IMR-90 (cell line): ENCODE measurements at regions not wholly inside any gene's neighbourhood (a gene's known extent, or its start where the extent isn't known, plus 50 kb on each side); places are given as distances from the start of the nearest gene placed in this dataset.

Experiments used
- ATAC-seq: fragments of 200-7000 bp; cut with Tn5 transposase; 2 replicates; pipeline ENCODE4 v1.9.1; 2020; ENCODE audit warnings: low read depth, mild to moderate bottlenecking, moderate library complexity
- BruUV-seq: library from RNA; stranded (reverse); fragments of 400-500 nt; replicated peaks from 2 replicates; lab custom pipeline; 2021; lab: Mats Ljungman, UMichigan
- CTCF ChIA-PET: fragments of 300-600 bp; formaldehyde crosslinking; extraction: SDS; loops from one replicate; lab custom pipeline; 2021; ENCODE audit warnings: antibody characterized with exemption; lab: Yijun Ruan, JAX
- POLR2A ChIA-PET: fragments of 300-600 bp; sonication (Branson Sonifier 250); formaldehyde crosslinking; loops from one replicate; lab custom pipeline; 2022; ENCODE audit warnings: antibody characterized with exemption; ENCODE audit not compliant: unreplicated experiment; lab: Charles Lee
- DNase-seq: peaks from one replicate; pipeline ENCODE4 v3.0.0; 2013
- H2AFZ ChIP-seq: replicated peaks from 2 replicates; pipeline ENCODE3; 2013; ENCODE audit warnings: low read length, mild to moderate bottlenecking; ENCODE audit not compliant: poor library complexity
- H2AK5ac ChIP-seq: 2 replicates; pipeline ENCODE4 v1.6.1; 2013; ENCODE audit warnings: low read depth, low read length, inconsistent platforms
- H2AK9ac ChIP-seq: replicated peaks from 2 replicates; pipeline ENCODE3; 2013; ENCODE audit warnings: mild to moderate bottlenecking, low read depth, low read length, moderate library complexity; ENCODE audit not compliant: poor library complexity
- H2BK120ac ChIP-seq: 2 replicates; pipeline ENCODE4 v1.6.1; 2013; ENCODE audit warnings: low read depth, low read length, inconsistent platforms
- H2BK15ac ChIP-seq: 3 replicates; pipeline ENCODE4 v1.6.1; 2013; ENCODE audit warnings: low read depth, low read length, inconsistent platforms
- H2BK20ac ChIP-seq: 2 replicates; pipeline ENCODE4 v1.6.1; 2013; ENCODE audit warnings: low read depth, mild to moderate bottlenecking, inconsistent platforms, low read length, moderate library complexity
- H2BK5ac ChIP-seq: 2 replicates; pipeline ENCODE4 v1.6.1; 2013; ENCODE audit warnings: mild to moderate bottlenecking, low read depth, low read length, inconsistent platforms; ENCODE audit not compliant: poor library complexity, severe bottlenecking
- H3K14ac ChIP-seq: replicated peaks from 2 replicates; pipeline ENCODE4 v1.6.1; 2013; ENCODE audit warnings: low read depth, low read length, inconsistent platforms
- H3K18ac ChIP-seq: 2 replicates; pipeline ENCODE4 v1.6.1; 2013; ENCODE audit warnings: low read depth, low read length, control low read depth
- H3K23ac ChIP-seq: 2 replicates; pipeline ENCODE4 v1.6.1; 2013; ENCODE audit warnings: low read depth, low read length, inconsistent platforms
- H3K27ac ChIP-seq: 2 replicates; pipeline ENCODE4 v1.5.1; 2013; ENCODE audit warnings: mild to moderate bottlenecking, control low read depth, low read length; ENCODE audit not compliant: insufficient read depth
- H3K27me3 ChIP-seq: 2 replicates; pipeline ENCODE4 v1.6.1; 2013; ENCODE audit warnings: low read length; ENCODE audit not compliant: control insufficient read depth, insufficient read depth
- H3K36me3 ChIP-seq: 2 replicates; pipeline ENCODE4 v1.6.1; 2013; ENCODE audit warnings: low read length, mixed read lengths; ENCODE audit not compliant: control insufficient read depth, insufficient read depth
- H3K4ac ChIP-seq: 2 replicates; pipeline ENCODE4 v1.6.1; 2013; ENCODE audit warnings: low read depth, low read length, inconsistent platforms
- H3K4me1 ChIP-seq: 2 replicates; pipeline ENCODE4 v1.6.1; 2013; ENCODE audit warnings: low read length, mixed read lengths; ENCODE audit not compliant: control insufficient read depth, insufficient read depth
- H3K4me2 ChIP-seq: 2 replicates; pipeline ENCODE4 v1.6.1; 2013; ENCODE audit warnings: low read depth, mild to moderate bottlenecking, control low read depth, low read length, moderate library complexity
- H3K4me3 ChIP-seq: 2 replicates; pipeline ENCODE4 v1.5.1; 2013; ENCODE audit warnings: low read depth, mild to moderate bottlenecking, control low read depth, low read length, moderate library complexity; ENCODE audit not compliant: insufficient read depth
- H3K56ac ChIP-seq: 2 replicates; pipeline ENCODE4 v1.6.1; 2013; ENCODE audit warnings: low read length, inconsistent platforms; ENCODE audit not compliant: insufficient read depth; ENCODE audit errors: extremely low read depth
- H3K79me1 ChIP-seq, 2 experiments: 2 replicates each; pipeline ENCODE4 v1.6.1; 2013; ENCODE audit warnings: low read length in 2 of 2, inconsistent platforms in 1 of 2, low read depth in 1 of 2
- H3K9ac ChIP-seq: 2 replicates; pipeline ENCODE4 v1.6.1; 2013; ENCODE audit warnings: low read depth, low read length, control low read depth
- H3K9me1 ChIP-seq: 2 replicates; pipeline ENCODE4 v1.6.1; 2013; ENCODE audit warnings: low read length, inconsistent platforms; ENCODE audit not compliant: insufficient read depth
- H3K9me3 ChIP-seq: 2 replicates; pipeline ENCODE4 v1.6.1; 2013; ENCODE audit warnings: low read length; ENCODE audit not compliant: control insufficient read depth, insufficient read depth
- H4K20me1 ChIP-seq: 2 replicates; pipeline ENCODE4 v1.6.1; 2013; ENCODE audit warnings: low read length, inconsistent platforms; ENCODE audit not compliant: insufficient read depth
- H4K5ac ChIP-seq: 2 replicates; pipeline ENCODE4 v1.6.1; 2013; ENCODE audit warnings: mild to moderate bottlenecking, low read depth, low read length, control low read depth
- H4K8ac ChIP-seq, 2 experiments: 2 replicates each; pipeline ENCODE4 v1.6.1; 2013; ENCODE audit warnings: low read depth in 2 of 2, low read length in 2 of 2, control low read depth in 1 of 2, inconsistent platforms in 1 of 2
- H4K91ac ChIP-seq: 2 replicates; pipeline ENCODE4 v1.6.1; 2013; ENCODE audit warnings: low read depth, low read length, inconsistent platforms; ENCODE audit not compliant: insufficient read depth
- BHLHE40 ChIP-seq: fragments of 150-350 bp; IDR thresholded peaks from 2 replicates; pipeline ENCODE4 v1.6.1; 2016; ENCODE audit warnings: mild to moderate bottlenecking, low read depth, low read length
- CEBPB ChIP-seq: IDR thresholded peaks from 2 replicates; pipeline ENCODE4 v1.6.1; 2012; ENCODE audit warnings: low read depth, low read length, improper control_type of control experiment
- CTCF ChIP-seq: conservative IDR thresholded peaks from 2 replicates; pipeline ENCODE4 v1.5.1; 2012; ENCODE audit warnings: mild to moderate bottlenecking, low read depth, low read length, improper control_type of control experiment
- MXI1 ChIP-seq: IDR thresholded peaks from 2 replicates; pipeline ENCODE4 v1.6.1; 2012; ENCODE audit warnings: low read depth, mild to moderate bottlenecking, low read length, moderate library complexity, borderline replicate concordance
- NFE2L2 ChIP-seq: fragments of 150-350 bp; IDR thresholded peaks from 2 replicates; pipeline ENCODE4 v1.6.1; 2016; ENCODE audit warnings: low read depth, mild to moderate bottlenecking, low read length
- RAD21 ChIP-seq: IDR thresholded peaks from 2 replicates; pipeline ENCODE4 v1.6.1; 2012; ENCODE audit warnings: low read length, improper control_type of control experiment
- RCOR1 ChIP-seq: IDR thresholded peaks from 2 replicates; pipeline ENCODE4 v1.6.1; 2012; ENCODE audit warnings: mild to moderate bottlenecking, low read length, improper control_type of control experiment; ENCODE audit not compliant: insufficient replicate concordance
- WGBS, 2 experiments: methylation state at CpG; one replicate each; pipeline versions ENCODE4 v1.1.5 to v1.1.7; 2013; ENCODE audit warnings: missing lambda C conversion rate in 2 of 2; ENCODE audit not compliant: insufficient read length in 1 of 2; ENCODE audit errors: extremely low coverage in 2 of 2; 5-methylcytosine and 5-hydroxymethylcytosine counted together
- dilution Hi-C: fragments of 300-500 bp; cut with HindIII; formaldehyde crosslinking; loops from one replicate; pipeline ENCODE4 v1.14.3; 2018; ENCODE audit warnings: low sequenced_read_pairs; ENCODE audit not compliant: unreplicated experiment
- in situ Hi-C: fragments of 300-500 bp; cut with MboI; formaldehyde crosslinking; loops from 3 replicates; pipeline ENCODE4 v1.14.3; 2019; ENCODE audit warnings: low sequenced_read_pairs, inconsistent platforms, mixed read lengths
- intact Hi-C: fragments of 100-400 bp; cut with micrococcal nuclease; formaldehyde crosslinking; loops from 2 replicates; pipeline ENCODE4 v1.10.0; 2022

GRCh38 chr6:14290772-14291330 is 173.3 kb downstream of the CD83 start:
- H3K9me1 ChIP-seq: no peaks in the 10 kb centered on the region
- H2AK9ac ChIP-seq: no peak overlapping the region
- no peaks in the 10 kb centered on the region for H4K20me1 ChIP-seq
- H2BK5ac ChIP-seq: no peak overlapping the region
- H3K18ac ChIP-seq: no peak overlapping the region
- H2BK20ac ChIP-seq: no peak overlapping the region
- H3K36me3 ChIP-seq: no peaks in the 10 kb centered on the region
- H3K27me3 ChIP-seq: peaks cover 16% of the 10 kb centered on the region
- no peak overlapping the region for H4K5ac ChIP-seq
- TF ChIP-seq CEBPB (no peak), CTCF (no peak), MXI1 (no peak), RCOR1 (no peak), BHLHE40 (no peak), RAD21 (no peak), NFE2L2 (no peak)
- POLR2A ChIA-PET: no interaction called here
- no peak overlapping the region for H4K8ac ChIP-seq
- H2BK15ac ChIP-seq: no peak overlapping the region
- dilution Hi-C loops (no loop called here), in situ Hi-C loops (no loop called here), intact Hi-C loops (no loop called here)
- H3K4me1 ChIP-seq: peaks cover 3% of the 10 kb centered on the region
- DNase-seq (no peak), ATAC-seq (no peak)
- H3K4me3 ChIP-seq: no peak overlapping the region
- no peak overlapping the region for H2AK5ac ChIP-seq
- H3K27ac ChIP-seq: no peak overlapping the region
- no peak overlapping the region for H3K56ac ChIP-seq
- BruUV-seq: no TSS peak
- CTCF ChIA-PET: interaction anchor here (0.6 kb wide), 1 partner anchor 36 kb away, joined by 5 read pairs; no protein-coding TSS in a partner anchor
- H3K4me2 ChIP-seq: no peak overlapping the region
- H3K4ac ChIP-seq: no peak overlapping the region
- no peak overlapping the region for H2AFZ ChIP-seq
- H3K9ac ChIP-seq: no peak overlapping the region
- WGBS, 2 experiments: no CpG with 5 or more reads among the region's 5 CpGs
- H2BK120ac ChIP-seq: no peak overlapping the region
- no peak overlapping the region for H3K14ac ChIP-seq
- no peak overlapping the region for H4K91ac ChIP-seq
- no peaks in the 10 kb centered on the region for H3K79me1 ChIP-seq
- no peaks in the 10 kb centered on the region for H3K9me3 ChIP-seq
- H3K23ac ChIP-seq: no peak overlapping the region
